ENCODE measurements at regions not wholly inside any gene's neighbourhood (a gene's known extent, or its start where the extent isn't known, plus 50 kb on each side); places are given as distances from the start of the nearest gene placed in this dataset.

DNA sequence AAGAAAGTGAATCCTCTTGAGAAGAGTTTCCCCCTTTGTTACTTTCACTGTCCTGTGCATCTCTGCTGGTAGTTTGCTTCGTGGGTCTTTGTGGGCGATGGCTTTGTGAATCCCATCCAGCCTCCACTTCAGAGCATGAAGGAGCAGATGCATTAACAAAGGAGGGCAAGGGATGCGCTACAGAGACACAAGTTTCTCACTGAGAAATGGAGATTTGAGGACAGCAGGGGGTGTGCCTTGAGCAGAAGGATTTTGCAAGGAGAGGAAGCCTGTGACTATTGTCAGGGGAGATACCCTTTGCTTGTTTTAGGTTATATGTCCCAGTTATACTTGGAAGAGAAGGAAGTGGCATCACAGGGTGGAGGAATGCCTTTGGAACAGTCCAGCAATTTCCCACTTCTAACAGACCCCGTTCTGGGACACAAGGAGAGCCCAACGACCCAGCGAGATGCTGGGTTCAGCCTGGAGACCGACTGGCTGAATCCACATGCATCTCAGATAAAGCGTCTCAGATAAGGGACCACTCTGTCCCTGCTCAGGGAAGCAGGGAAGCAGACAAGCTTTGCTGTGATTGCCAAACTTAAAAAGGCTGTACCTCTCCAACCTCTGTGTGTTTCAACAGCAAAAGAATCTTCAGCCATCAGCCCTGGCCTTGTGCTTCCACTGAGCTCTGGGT lies 314.6 kb upstream of the GATB start:
- TF ChIP-seq ZFX (IDR thresholded peaks at IDR 0.05), result no peak
- TF ChIP-seq, protein P1, sequence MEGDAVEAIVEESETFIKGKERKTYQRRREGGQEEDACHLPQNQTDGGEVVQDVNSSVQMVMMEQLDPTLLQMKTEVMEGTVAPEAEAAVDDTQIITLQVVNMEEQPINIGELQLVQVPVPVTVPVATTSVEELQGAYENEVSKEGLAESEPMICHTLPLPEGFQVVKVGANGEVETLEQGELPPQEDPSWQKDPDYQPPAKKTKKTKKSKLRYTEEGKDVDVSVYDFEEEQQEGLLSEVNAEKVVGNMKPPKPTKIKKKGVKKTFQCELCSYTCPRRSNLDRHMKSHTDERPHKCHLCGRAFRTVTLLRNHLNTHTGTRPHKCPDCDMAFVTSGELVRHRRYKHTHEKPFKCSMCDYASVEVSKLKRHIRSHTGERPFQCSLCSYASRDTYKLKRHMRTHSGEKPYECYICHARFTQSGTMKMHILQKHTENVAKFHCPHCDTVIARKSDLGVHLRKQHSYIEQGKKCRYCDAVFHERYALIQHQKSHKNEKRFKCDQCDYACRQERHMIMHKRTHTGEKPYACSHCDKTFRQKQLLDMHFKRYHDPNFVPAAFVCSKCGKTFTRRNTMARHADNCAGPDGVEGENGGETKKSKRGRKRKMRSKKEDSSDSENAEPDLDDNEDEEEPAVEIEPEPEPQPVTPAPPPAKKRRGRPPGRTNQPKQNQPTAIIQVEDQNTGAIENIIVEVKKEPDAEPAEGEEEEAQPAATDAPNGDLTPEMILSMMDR (conservative IDR thresholded peaks at IDR 0.05), result no peak
- no peak overlapping the region for H3K27ac ChIP-seq

DNA sequence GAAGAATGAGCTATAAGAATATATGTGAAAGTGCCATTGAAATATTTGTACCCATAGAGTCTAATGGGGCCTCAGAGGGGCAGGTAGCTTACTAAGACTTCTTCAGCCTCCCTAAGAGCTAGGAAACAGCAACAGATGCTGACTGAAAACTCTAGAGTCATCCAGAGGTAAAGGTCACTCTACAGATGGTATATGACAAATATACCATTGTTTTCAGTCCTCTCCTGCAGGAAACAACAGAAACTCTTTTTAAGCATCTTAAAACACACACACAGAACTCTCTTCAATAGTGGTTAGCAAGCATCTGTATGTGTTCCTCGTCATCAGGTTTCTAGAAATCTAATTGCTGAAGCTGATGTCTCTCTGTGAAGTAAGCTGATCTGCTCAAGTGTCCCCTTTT lies 313.8 kb upstream of the GATB start:
- H3K27ac ChIP-seq, result no peak overlapping the region
- TF ChIP-seq, protein P1 (conservative IDR thresholded peaks at IDR 0.05), result no peak
- TF ChIP-seq ZFX (IDR thresholded peaks at IDR 0.05), result no peak

DNA sequence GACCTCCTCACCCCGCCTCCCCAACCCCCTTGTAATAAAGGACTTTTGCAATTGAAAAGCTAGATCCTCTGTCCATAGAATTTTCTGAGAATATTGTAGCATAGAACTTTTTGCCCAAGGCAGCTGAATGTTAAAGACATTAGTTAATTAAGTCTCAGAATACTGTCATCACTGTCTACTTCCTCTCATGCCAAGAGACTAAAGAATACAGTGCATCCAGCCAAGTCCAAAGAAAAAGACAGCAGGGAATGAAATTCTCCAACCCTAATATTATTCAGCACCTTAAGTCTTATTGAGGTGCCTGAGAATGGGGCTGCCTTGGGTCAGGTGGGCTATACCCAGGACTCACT lies 313.3 kb upstream of the GATB start:
- H3K27ac ChIP-seq, result no peak overlapping the region
- TF ChIP-seq ZFX (IDR thresholded peaks at IDR 0.05), result no peak
- TF ChIP-seq, protein P1 (conservative IDR thresholded peaks at IDR 0.05), result no peak

DNA sequence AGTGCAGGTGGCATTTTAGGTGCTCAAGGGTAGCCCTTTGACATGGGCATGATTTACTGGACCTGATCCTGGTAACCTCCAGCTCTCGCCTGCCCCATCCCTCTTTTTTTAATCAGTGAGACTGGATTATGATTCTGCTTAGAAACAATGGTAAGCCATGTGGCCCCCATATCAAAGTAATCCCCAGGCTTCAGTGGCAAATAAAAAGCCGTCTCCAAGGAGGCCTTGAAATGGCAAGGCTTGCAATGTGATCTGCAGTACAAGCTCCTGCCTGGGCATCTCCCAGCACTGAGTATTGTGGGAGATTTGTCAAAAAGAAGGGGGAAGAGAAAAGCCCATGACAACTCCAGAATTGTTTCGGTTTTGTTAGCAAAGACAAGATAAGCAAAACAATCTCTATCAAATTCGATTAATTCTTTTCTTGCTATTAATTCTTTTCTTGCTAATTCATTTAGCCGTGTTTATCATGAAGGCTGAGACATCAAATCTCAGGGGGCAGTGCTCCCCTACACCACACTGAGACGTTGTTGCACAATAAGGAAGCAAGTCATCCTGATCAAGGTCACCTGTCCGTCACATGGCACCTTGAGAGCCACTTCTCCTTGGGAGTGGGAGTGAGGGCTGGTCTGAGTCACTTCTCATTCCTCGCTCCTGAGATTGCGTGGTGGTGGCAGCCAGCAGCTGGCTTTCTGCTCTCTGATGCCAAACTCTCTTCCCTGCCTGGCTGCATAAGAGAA lies 312.7 kb upstream of the GATB start:
- no peak for TF ChIP-seq ZFX (IDR thresholded peaks at IDR 0.05)
- TF ChIP-seq, protein P1 (conservative IDR thresholded peaks at IDR 0.05), result no peak
- H3K27ac ChIP-seq, result no peak overlapping the region

DNA sequence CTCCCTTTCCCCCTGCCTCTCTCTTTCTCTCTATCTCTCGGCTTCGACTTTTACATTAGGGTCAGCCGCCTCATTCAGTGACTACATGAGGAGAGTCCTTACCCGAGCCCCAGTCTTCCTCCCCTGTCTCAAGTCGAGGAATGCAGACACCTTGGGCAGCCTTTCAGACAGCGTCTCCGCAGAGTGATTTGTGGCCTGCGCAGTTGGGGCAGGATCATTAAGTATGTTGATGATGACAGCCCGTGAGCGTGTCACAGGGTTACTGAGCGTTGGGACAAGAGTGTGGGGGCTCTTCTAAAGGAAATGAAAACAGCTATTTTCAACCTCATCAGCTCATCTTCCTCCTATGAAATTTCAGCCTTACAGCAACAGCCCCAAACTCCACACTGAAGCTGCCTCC lies 312.1 kb upstream of the GATB start:
- H3K27ac ChIP-seq, result no peak overlapping the region

DNA sequence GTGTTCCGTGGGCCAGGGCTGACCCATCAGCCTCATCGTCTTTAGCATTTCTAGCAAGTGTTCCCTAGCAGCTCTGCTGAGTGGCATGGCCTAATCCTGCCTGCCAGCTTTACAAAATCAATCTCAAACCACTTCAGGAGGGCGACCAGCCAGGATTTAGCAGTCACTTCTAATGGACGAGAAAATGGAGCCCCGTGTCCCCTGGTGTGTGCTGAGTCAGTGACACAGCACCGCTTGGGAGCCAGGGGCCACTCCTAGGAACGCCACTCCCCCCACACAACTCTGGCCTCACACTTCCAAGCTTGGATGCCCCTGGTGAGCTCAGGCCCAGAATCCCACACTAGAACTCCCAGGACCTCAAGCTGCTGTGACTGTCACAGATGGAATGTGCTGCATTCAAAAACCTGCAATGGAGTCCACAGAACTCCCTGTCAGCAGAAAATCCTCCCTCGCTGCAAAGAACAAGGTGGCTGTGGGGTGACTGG lies 311.2 kb upstream of the GATB start:
- no peak overlapping the region for H3K27ac ChIP-seq
- TF ChIP-seq, protein P1 (conservative IDR thresholded peaks at IDR 0.05), result no peak

More for the DNA sequence above, 312.1 kb upstream of the GATB start:
- TF ChIP-seq ZFX (IDR thresholded peaks at IDR 0.05), result no peak
- TF ChIP-seq, protein P1 (conservative IDR thresholded peaks at IDR 0.05), result no peak

DNA sequence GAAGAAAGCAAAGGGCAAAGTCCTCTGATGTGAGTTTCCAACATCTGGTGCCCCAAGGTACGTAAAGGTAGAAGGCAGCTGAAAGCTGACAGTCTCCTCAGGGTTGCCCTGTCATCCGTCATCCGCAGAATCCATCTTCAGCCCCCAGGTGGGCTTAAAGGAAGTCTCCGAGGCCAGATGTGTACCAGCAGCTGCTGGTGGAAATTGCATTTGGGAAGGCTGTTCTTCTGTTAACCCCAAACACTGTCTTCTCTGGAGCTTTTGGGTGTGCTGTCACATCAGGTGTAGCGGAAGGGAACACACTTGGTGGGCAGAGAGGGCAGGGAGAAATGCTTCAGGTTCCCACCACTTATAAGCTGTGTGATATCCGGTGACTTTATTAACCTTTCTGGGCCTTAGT lies 310.0 kb upstream of the GATB start:
- no peak for TF ChIP-seq ZFX (IDR thresholded peaks at IDR 0.05)
- TF ChIP-seq, protein P1 (conservative IDR thresholded peaks at IDR 0.05), result no peak
- no peak overlapping the region for H3K27ac ChIP-seq
